Stimulated activated CD4-positive, alpha-beta T cell treated with anti-CD3 and anti-CD28 coated beads, Interleukin-15, amount 100 ng/mL, for 48 hours (primary cell): ENCODE measurements at regions not wholly inside any gene's neighbourhood (a gene's known extent, or its start where the extent isn't known, plus 50 kb on each side); places are given as distances from the start of the nearest gene placed in this dataset.

ENCODE experiments used
- DNase-seq, 2 donors: peaks; one replicate each; pipeline ENCODE4 v3.0.0-alpha.2; 2020; ENCODE audit warnings: low read depth in 2 of 2

DNA sequence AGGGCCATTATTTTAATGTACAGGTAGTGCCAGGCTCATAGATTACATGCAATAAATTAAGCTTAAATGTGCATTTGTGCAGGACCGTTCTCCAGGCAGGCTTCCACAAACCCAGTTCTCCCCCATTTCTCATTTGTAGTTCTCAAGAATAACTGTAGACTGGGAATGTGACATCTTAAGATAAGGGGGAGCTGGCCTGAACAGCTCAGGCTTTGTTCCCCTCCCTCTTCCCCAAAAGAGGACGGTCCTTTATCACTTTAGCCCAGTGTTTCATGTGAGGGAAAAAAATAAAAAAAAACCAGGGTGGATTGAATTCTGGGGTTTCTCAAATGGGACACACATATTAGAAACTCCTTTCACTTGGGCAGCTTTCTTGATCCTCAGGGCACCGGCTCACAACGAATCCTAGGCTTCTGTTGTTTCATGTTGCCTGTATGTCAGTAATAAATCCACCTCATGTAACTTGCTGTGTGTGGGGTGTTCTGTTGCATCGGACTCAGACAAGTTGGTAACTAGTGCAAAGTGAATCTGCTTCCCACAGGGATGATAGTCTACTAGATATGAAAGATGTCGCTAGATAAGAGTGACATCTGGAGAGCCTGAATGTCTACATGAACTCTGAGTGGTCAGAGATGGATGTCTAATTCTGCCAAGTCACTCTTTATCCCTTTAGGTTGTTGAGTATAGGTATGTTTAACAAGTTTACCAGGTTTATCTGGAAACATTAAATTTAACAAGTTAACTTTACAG is 2030.6 kb upstream of the NUDT12 start:
- DNase-seq: no peak

- no peak for DNase-seq
Measured at GRCh38 chr5:105587963-105588662, 2025.5 kb upstream of the NUDT12 start.

GRCh38 chr5:105581988-105582690 is 2019.5 kb upstream of the NUDT12 start:
- no peak for DNase-seq

- DNase-seq: no peak
Measured at GRCh38 chr5:105573575-105573974, 2011.0 kb upstream of the NUDT12 start.

- DNase-seq: no peak
Measured at GRCh38 chr5:105565531-105565930, 2002.9 kb upstream of the NUDT12 start.

GRCh38 chr5:105563842-105564241 is 2001.3 kb upstream of the NUDT12 start:
- DNase-seq: no peak

DNA sequence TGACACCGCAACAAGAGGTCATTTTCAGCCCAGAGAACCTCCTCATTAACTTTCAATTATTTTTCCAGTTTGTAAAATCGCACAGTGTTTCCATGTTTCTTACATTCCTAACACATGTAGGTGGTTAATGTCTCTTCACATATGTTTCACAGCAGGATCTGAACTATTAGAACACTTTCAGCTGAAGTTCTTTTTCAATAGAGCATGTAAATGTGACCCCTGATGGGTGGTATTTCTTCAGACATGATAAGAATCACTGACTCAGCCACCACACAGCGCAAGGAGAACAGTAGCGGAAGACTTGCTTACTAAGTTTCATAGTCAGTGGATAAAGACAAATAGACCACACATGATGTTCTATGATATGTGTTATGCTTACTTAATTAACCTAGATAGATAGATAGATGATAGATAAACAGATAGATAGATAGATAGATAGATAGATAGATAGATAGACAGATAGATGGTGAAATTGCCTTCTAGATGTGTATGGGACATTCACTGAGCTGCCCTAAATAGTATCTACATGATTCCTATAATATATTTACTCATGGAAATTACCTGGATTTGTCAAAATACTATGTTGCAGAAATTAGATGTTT is 1992.1 kb upstream of the NUDT12 start:
- no peak for DNase-seq

- DNase-seq: no peak
Measured at GRCh38 chr5:105544300-105544699, 1981.7 kb upstream of the NUDT12 start.

- no peak for DNase-seq
Measured at GRCh38 chr5:105536675-105537074, 1974.1 kb upstream of the NUDT12 start.

- DNase-seq: no peak
Measured at GRCh38 chr5:105530716-105531261, 1968.2 kb upstream of the NUDT12 start.

GRCh38 chr5:105529851-105530250 is 1967.3 kb upstream of the NUDT12 start:
- DNase-seq: no peak

GRCh38 chr5:105508519-105508918 is 1945.9 kb upstream of the NUDT12 start:
- no peak for DNase-seq

DNA sequence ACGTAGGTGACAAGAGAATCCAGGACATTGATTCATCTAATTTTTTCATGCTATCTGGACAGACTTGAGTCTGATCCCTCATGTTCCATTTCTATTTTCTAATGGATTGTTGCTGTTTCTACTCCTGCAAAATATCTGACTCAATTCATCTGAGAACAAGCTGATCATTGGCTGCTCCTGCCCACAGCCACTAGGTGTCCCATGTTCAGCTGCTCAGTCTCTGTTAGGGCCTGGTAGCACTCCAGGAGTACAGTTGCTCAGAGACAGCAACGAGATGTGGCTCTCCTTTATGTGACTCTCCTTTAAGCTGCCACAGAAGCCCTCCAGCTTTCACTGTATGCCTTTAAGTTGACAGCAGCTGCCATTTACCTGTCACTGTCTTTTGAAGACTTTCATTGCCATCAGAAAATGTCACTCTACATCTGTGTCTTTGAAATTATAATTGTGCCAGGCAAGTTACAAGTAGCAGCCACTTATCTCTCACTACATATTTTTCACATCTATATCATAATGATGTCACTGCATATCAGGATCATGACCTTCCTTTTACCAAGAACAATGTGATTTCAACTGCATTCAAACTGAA is 1944.2 kb upstream of the NUDT12 start:
- no peak for DNase-seq

- DNase-seq: no peak
Measured at GRCh38 chr5:105503950-105504349, 1941.4 kb upstream of the NUDT12 start.

DNA sequence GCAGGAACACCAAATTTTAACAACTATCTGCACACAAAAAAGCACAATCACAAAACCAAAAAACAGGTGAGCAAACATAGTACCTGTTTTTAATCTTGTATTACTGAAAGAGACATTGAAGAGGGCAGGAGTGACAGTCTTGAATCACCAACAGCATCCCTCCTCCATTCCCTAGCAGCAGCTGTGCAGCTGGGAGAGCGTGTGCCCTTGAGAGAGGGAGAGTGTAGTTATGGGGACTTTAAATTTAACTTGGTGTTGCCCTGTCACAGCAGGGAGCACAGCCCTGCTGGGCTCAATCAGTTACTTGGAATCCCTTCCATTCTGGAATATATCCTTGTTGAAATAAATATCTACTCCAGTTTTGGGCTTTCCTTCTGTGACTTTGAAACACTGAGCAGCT is 1938.7 kb upstream of the NUDT12 start:
- no peak for DNase-seq

GRCh38 chr5:105475401-105475800 is 1912.8 kb upstream of the NUDT12 start:
- no peak for DNase-seq

DNA sequence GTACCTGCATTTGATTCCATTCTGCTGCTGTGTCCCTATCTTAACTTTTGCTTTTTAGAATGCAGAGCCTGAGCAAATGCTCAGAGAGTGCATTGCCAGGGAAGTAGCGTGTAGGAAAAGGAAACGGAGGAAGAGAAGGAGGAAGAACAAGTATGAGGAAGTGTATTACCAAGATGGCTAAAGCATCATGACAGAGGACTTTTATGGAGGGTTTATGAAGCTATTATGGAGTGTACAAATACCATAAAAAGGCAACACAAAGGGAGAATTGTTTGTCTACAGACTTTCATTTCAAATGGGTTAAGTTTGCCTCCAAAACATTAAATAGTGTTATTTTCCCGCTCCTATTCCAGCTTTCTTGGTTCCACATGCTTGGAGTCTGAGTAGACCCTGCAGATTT is 1899.8 kb upstream of the NUDT12 start:
- DNase-seq: no peak

- no peak for DNase-seq
Measured at GRCh38 chr5:105460721-105461120, 1898.1 kb upstream of the NUDT12 start.

- no peak for DNase-seq
Measured at GRCh38 chr5:105453216-105453807, 1890.7 kb upstream of the NUDT12 start.

GRCh38 chr5:105448271-105448670 is 1885.7 kb upstream of the NUDT12 start:
- DNase-seq: no peak

DNA sequence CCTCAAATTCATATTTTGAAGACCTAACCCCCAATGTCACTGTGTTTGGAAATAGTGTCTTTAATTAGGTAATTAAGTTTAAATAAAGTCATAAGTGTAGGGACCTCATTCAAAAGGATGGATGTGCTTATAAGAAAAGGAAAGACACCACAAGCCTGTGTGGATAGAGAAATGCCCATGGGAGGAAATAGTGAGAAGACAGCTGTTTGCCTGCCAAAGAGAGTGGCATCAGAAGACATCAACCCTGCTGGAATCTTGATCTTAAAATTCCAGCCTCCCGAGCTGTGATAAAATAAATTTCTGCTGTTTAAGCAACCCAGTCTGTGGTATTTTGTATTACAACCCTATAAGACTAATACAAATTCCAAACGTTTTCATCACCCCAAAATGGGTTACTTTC is 1867.9 kb upstream of the NUDT12 start:
- DNase-seq: no peak
